ENCODE measurements at regions not wholly inside any gene's neighbourhood (a gene's known extent, or its start where the extent isn't known, plus 50 kb on each side); places are given as distances from the start of the nearest gene placed in this dataset.
A peak's percentile ranks its signal among the peaks of the same experiment; 100 is the strongest.
"Not testable (repeated sequence)": the region's sequence is repeated elsewhere in the genome, so short reads cannot be mapped to it uniquely, and the experiment has no call there.

DNA sequence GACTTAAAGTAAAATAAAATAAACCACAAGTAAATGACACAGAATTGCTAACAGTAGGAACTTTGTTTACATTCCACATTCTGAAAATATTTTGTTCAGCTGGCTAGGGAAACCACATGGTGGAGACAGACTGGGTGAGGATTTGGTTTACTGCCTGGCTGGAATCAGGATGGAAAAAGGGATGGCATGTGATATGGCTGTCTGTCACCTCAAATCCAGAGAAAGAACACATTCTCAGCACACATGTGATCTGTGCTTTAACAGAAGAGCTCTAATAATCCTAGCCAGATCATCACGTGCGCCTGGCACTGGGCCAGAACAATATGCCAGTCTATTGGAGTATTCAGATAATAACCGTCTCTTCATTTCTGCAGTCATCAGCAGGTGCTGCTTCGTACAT lies 90.9 kb upstream of the PIP4K2A start:
- no peak for TF ChIP-seq POLR2A (IDR thresholded peaks at IDR 0.05)
- TF ChIP-seq, protein P1, sequence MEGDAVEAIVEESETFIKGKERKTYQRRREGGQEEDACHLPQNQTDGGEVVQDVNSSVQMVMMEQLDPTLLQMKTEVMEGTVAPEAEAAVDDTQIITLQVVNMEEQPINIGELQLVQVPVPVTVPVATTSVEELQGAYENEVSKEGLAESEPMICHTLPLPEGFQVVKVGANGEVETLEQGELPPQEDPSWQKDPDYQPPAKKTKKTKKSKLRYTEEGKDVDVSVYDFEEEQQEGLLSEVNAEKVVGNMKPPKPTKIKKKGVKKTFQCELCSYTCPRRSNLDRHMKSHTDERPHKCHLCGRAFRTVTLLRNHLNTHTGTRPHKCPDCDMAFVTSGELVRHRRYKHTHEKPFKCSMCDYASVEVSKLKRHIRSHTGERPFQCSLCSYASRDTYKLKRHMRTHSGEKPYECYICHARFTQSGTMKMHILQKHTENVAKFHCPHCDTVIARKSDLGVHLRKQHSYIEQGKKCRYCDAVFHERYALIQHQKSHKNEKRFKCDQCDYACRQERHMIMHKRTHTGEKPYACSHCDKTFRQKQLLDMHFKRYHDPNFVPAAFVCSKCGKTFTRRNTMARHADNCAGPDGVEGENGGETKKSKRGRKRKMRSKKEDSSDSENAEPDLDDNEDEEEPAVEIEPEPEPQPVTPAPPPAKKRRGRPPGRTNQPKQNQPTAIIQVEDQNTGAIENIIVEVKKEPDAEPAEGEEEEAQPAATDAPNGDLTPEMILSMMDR (IDR thresholded peaks at IDR 0.05) = peak in 2 of 12 donors; percentile 16 to 18
- 31 to 42% (median 41%) methylated on average over 4 of the region's 4 CpGs for WGBS, 4 donors
- Histone ChIP-seq H3K9me3 (no peaks in the 10 kb centered on the region), H3K4me3 (no peak overlapping the region), H3K27ac (no peak overlapping the region), H3K4me1 (peaks cover 0 to 10% (median 0%) of the 10 kb centered on the region in 12 donors), H3K27me3 (no peaks in the 10 kb centered on the region), H3K36me3 (no peaks in the 10 kb centered on the region)
- intact Hi-C loops (cut with DNase I) = no loop called here
- DNase-seq (no peak), ATAC-seq (peak in 2 of 4 donors; percentile 33 to 49)

DNA sequence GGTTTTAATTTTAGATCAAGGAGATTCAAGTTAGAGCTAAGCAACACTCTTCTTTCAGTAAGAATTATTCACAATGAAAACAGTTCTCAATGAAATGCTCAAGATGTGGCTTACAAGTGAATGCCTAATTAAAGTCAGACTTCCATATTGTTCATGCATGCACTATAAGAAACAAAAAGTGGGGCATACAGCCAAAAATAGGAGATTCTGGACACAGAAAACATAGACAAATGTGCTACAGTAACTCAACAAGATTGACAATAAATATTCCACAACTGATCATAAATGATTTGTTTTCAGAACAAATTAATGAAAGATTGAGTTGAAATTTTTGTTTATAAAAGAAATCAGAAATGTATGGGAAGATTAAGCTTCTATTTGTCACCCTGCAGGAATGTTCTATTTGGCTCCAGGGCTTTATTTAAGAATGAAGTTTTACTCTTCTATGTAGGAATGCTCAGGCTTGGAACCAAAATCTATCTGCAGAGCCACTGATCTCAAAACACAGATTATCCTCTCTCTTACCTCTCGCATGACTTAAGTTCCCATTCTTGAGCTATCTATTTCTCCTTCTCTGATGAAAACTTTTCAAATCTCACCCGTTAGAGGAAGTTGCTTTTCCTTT lies 89.0 kb upstream of the PIP4K2A start:
- Histone ChIP-seq H3K27ac (no peak overlapping the region), H3K4me1 (peaks cover 0 to 10% (median 0%) of the 10 kb centered on the region in 12 donors), H3K4me3 (no peak overlapping the region), H3K27me3 (no peaks in the 10 kb centered on the region), H3K9me3 (no peaks in the 10 kb centered on the region), H3K36me3 (no peaks in the 10 kb centered on the region)
- DNase-seq (no peak), ATAC-seq (no peak)
- TF ChIP-seq POLR2A (IDR thresholded peaks at IDR 0.05) = no peak
- TF ChIP-seq, protein P1 (IDR thresholded peaks at IDR 0.05) = no peak
- WGBS, 4 donors = 63 to 75% (median 68%) methylated on average over 2 of the region's 2 CpGs
- intact Hi-C loops (cut with DNase I) = no loop called here

DNA sequence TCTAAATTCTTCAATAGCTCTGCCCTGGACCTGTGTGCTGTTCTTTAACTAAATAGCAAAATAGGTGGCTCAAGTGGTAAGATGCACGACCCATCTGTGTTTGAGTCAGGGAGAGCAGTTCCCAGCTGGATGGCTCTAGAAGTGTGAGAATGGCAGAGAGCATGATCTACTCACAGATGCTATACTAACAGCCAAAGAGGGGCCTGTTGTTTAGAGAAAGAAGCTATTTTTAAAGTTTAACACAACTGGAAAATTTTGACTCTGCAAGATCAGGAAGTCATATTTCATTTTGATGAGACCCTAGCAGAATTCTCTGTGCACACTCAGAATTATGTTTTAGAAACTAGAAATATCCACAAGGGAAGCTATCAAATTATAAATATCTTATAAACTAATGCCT lies 87.4 kb upstream of the PIP4K2A start:
- Histone ChIP-seq H3K27ac (no peak overlapping the region), H3K4me3 (no peak overlapping the region), H3K27me3 (no peaks in the 10 kb centered on the region), H3K36me3 (no peaks in the 10 kb centered on the region), H3K9me3 (no peaks in the 10 kb centered on the region), H3K4me1 (peaks cover 0 to 10% (median 0%) of the 10 kb centered on the region in 12 donors)
- ATAC-seq = no peak
- no peak for TF ChIP-seq POLR2A (IDR thresholded peaks at IDR 0.05)
- TF ChIP-seq, protein P1 (IDR thresholded peaks at IDR 0.05) = no peak
- no peak for DNase-seq
- 57 to 82% (median 74%) methylated on average over 1 of the region's 1 CpG for WGBS, 4 donors
- intact Hi-C loops (cut with DNase I) = no loop called here

DNA sequence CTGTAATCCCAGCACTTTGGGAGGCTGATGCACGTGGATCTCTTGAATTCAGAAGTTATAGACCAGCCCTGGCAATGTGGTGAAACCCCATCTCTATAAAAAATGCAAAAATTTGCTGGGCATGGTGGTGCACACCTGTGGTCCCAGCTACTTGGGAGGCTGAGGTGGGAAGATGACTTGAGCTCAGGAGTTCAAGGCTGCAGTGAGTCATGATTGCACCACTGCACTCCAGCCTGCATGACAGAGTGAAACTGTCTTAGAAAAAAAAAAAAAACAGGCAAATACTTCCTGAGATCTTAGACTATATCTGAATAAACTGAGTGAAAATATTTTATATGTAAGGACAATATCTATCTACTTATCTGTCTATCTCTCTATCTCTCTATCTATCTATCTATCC lies 83.4 kb upstream of the PIP4K2A start:
- H3K4me1 ChIP-seq; ATAC-seq; H3K36me3 ChIP-seq; H3K9me3 ChIP-seq; H3K4me3 ChIP-seq; H3K27me3 ChIP-seq; intact Hi-C loops (cut with DNase I); H3K27ac ChIP-seq; DNase-seq: not testable (repeated sequence)
- 83 to 91% (median 86%) methylated on average over 1 of the region's 1 CpG for WGBS, 4 donors

DNA sequence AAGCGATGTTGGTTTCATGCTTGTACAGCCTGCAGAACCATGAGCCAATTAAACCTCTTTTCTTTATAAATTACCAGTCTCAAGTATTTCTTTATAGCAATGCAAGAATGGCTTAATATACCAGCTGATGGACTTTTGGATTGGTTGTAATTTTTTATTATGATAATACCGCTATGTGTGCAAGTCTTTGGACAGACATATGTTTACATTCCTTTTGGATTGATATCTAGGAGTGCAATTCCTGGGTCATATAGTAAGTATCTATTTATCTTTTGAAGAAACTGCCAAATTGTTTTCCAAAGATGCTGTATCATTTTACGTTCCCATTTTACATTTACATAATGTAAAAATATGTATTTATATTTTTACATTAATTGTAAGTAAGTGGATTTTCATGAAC lies 81.2 kb upstream of the PIP4K2A start:
- Histone ChIP-seq H3K9me3 (no peaks in the 10 kb centered on the region), H3K27me3 (peaks cover 0 to 9% (median 0%) of the 10 kb centered on the region in 9 donors), H3K4me1 (no peaks in the 10 kb centered on the region), H3K4me3 (no peak overlapping the region), H3K36me3 (no peaks in the 10 kb centered on the region), H3K27ac (no peak overlapping the region)
- 90 to 96% (median 93%) methylated on average over 3 of the region's 3 CpGs for WGBS, 4 donors
- ATAC-seq = no peak
- no peak for TF ChIP-seq POLR2A (IDR thresholded peaks at IDR 0.05)
- DNase-seq = no peak
- intact Hi-C loops (cut with DNase I) = no loop called here
